PC-3 (cell line): ENCODE measurements at regions not wholly inside any gene's neighbourhood (a gene's known extent, or its start where the extent isn't known, plus 50 kb on each side); places are given as distances from the start of the nearest gene placed in this dataset.

ENCODE experiments used
- ATAC-seq: fragments of 200-7000 bp; cut with Tn5 transposase; 2 replicates; pipeline ENCODE4 v1.9.1; 2020; ENCODE audit warnings: mild to moderate bottlenecking, moderate library complexity
- BruUV-seq: library from RNA; stranded (reverse); fragments of 400-500 nt; replicated peaks from 2 replicates; lab custom pipeline; 2021; lab: Mats Ljungman, UMichigan
- CTCF ChIA-PET: fragments of 300-600 bp; sonication (Branson Sonifier 250); formaldehyde crosslinking; loops from one replicate; lab custom pipeline; 2022; ENCODE audit warnings: antibody characterized with exemption; lab: Charles Lee
- POLR2A ChIA-PET: fragments of 300-600 bp; sonication (Branson Sonifier 250); formaldehyde crosslinking; loops from one replicate; lab custom pipeline; 2022; ENCODE audit warnings: antibody characterized with exemption; ENCODE audit not compliant: unreplicated experiment; lab: Charles Lee
- DNase-seq: peaks from one replicate; pipeline ENCODE4 v3.0.0-alpha.2; 2015
- H2AFZ ChIP-seq: fragments of 300-600 bp; sonication (generic); 2 replicates; pipeline ENCODE4 v1.6.0; 2016; ENCODE audit warnings: antibody characterized with exemption, low read length
- H3F3A ChIP-seq: fragments of 300-600 bp; sonication (generic); one replicate; pipeline ENCODE4 v1.6.0; 2017; ENCODE audit warnings: antibody characterized with exemption, low read length, control low read depth, mild to moderate bottlenecking; ENCODE audit not compliant: unreplicated experiment
- H3K27ac ChIP-seq: fragments of 300-600 bp; sonication (generic); 2 replicates; pipeline ENCODE4 v1.5.1; 2016; ENCODE audit warnings: mild to moderate bottlenecking, low read length
- H3K27me3 ChIP-seq: fragments of 300-600 bp; sonication (generic); 2 replicates; pipeline ENCODE4 v1.6.1; 2016; ENCODE audit warnings: low read length, mixed read lengths
- H3K36me3 ChIP-seq: fragments of 300-600 bp; sonication (generic); 2 replicates; pipeline ENCODE4 v1.6.1; 2016; ENCODE audit warnings: low read depth, mixed run types, low read length, mixed read lengths
- H3K4me1 ChIP-seq: fragments of 300-600 bp; sonication (generic); 2 replicates; pipeline ENCODE4 v1.5.1; 2016; ENCODE audit warnings: low read length; ENCODE audit not compliant: insufficient read depth
- H3K4me2 ChIP-seq: fragments of 300-600 bp; sonication (generic); 2 replicates; pipeline ENCODE4 v1.6.0; 2016; ENCODE audit warnings: low read length
- H3K4me3 ChIP-seq: fragments of 300-600 bp; sonication (generic); 2 replicates; pipeline ENCODE4 v1.5.1; 2016; ENCODE audit warnings: mild to moderate bottlenecking, low read length, mixed read lengths
- H3K79me2 ChIP-seq: fragments of 300-600 bp; sonication (generic); 2 replicates; pipeline ENCODE4 v1.6.1; 2017; ENCODE audit warnings: low read length, mixed read lengths
- H3K9ac ChIP-seq: fragments of 300-600 bp; sonication (generic); 2 replicates; pipeline ENCODE4 v1.6.0; 2016; ENCODE audit warnings: mild to moderate bottlenecking, low read length
- H3K9me2 ChIP-seq: fragments of 300-600 bp; sonication (generic); replicated peaks from 2 replicates; pipeline ENCODE4 v1.6.1; 2016; ENCODE audit warnings: mixed run types, low read length, mixed read lengths
- H3K9me3 ChIP-seq: fragments of 300-600 bp; sonication (generic); 2 replicates; pipeline ENCODE4 v1.6.1; 2016; ENCODE audit warnings: low read length, mixed read lengths
- H4K20me1 ChIP-seq: fragments of 300-600 bp; sonication (generic); 2 replicates; pipeline ENCODE4 v1.6.1; 2016; ENCODE audit warnings: low read length, mixed read lengths
- CTCF ChIP-seq: fragments of 300-600 bp; sonication (generic); conservative IDR thresholded peaks from 2 replicates; pipeline ENCODE4 v1.5.1; 2017; ENCODE audit warnings: antibody characterized with exemption, low read depth, mild to moderate bottlenecking, low read length
- EZH2 ChIP-seq: fragments of 300-600 bp; sonication (generic); IDR thresholded peaks from one replicate; pipeline ENCODE4 v1.6.1; 2017; ENCODE audit warnings: antibody characterized with exemption, mild to moderate bottlenecking, low read length; ENCODE audit not compliant: unreplicated experiment
- EZH2phosphoT487 ChIP-seq: fragments of 300-600 bp; sonication (generic); IDR thresholded peaks from 2 replicates; pipeline ENCODE4 v1.6.1; 2018; ENCODE audit warnings: mild to moderate bottlenecking, antibody characterized with exemption, low read length, borderline replicate concordance
- intact Hi-C: fragments of 100-400 bp; cut with micrococcal nuclease; formaldehyde crosslinking; loops from 2 replicates; pipeline ENCODE4 v1.9.0; 2023

- no peak overlapping the region for H3K27ac ChIP-seq
- peaks cover 11% of the 10 kb centered on the region for H3K4me1 ChIP-seq
- intact Hi-C loops = no loop called here
- no peaks in the 10 kb centered on the region for H3K27me3 ChIP-seq
- CTCF ChIA-PET = no interaction called here
- H3K9me2 ChIP-seq = no peaks in the 10 kb centered on the region
- TF ChIP-seq CTCF (no peak), EZH2 (no peak), EZH2phosphoT487 (no peak)
- no peak overlapping the region for H3K4me3 ChIP-seq
- no peak overlapping the region for H3K9ac ChIP-seq
- no peaks in the 10 kb centered on the region for H4K20me1 ChIP-seq
- ATAC-seq (no peak), DNase-seq (peak; percentile 42)
- no peak overlapping the region for H2AFZ ChIP-seq
- H3F3A ChIP-seq = no peaks in the 10 kb centered on the region
- no TSS peak for BruUV-seq
- H3K4me2 ChIP-seq = no peak overlapping the region
- no peaks in the 10 kb centered on the region for H3K79me2 ChIP-seq
- POLR2A ChIA-PET = no interaction called here
- no peaks in the 10 kb centered on the region for H3K36me3 ChIP-seq
- H3K9me3 ChIP-seq = no peaks in the 10 kb centered on the region
Measured at GRCh38 chr6:14502551-14502950, 385.0 kb downstream of the CD83 start.

GRCh38 chr6:14505401-14505800 lies 387.8 kb downstream of the CD83 start:
- BruUV-seq = no TSS peak
- H3K4me1 ChIP-seq = no peaks in the 10 kb centered on the region
- H3K79me2 ChIP-seq = no peaks in the 10 kb centered on the region
- H3K4me2 ChIP-seq = no peak overlapping the region
- no peaks in the 10 kb centered on the region for H3K27me3 ChIP-seq
- no peak overlapping the region for H2AFZ ChIP-seq
- TF ChIP-seq EZH2phosphoT487 (no peak), CTCF (no peak), EZH2 (no peak)
- no peaks in the 10 kb centered on the region for H3K9me2 ChIP-seq
- DNase-seq (no peak), ATAC-seq (no peak)
- ChIA-PET POLR2A (no interaction called here), CTCF (no interaction called here)
- H3K36me3 ChIP-seq = no peaks in the 10 kb centered on the region
- H3K27ac ChIP-seq = no peak overlapping the region
- H3K9me3 ChIP-seq = no peaks in the 10 kb centered on the region
- intact Hi-C loops = no loop called here
- H4K20me1 ChIP-seq = no peaks in the 10 kb centered on the region
- no peaks in the 10 kb centered on the region for H3F3A ChIP-seq
- no peak overlapping the region for H3K9ac ChIP-seq
- H3K4me3 ChIP-seq = no peak overlapping the region

GRCh38 chr6:14506656-14507246 lies 389.2 kb downstream of the CD83 start:
- DNase-seq (no peak), ATAC-seq (no peak)
- POLR2A ChIA-PET = no interaction called here
- Histone ChIP-seq H3K4me1 (no peaks in the 10 kb centered on the region), H3K9me2 (no peaks in the 10 kb centered on the region), H3K36me3 (no peaks in the 10 kb centered on the region), H3K4me3 (no peak overlapping the region), H3K9me3 (no peaks in the 10 kb centered on the region), H3K9ac (no peak overlapping the region), H3K79me2 (no peaks in the 10 kb centered on the region), H2AFZ (no peak overlapping the region), H3K4me2 (no peak overlapping the region), H3F3A (no peaks in the 10 kb centered on the region), H3K27me3 (no peaks in the 10 kb centered on the region), H3K27ac (no peak overlapping the region), H4K20me1 (no peaks in the 10 kb centered on the region)
- intact Hi-C loops = no loop called here
- CTCF ChIA-PET = no interaction called here
- no TSS peak for BruUV-seq
- TF ChIP-seq EZH2 (no peak), EZH2phosphoT487 (no peak), CTCF (no peak)
